ENCODE measurements at regions not wholly inside any gene's neighbourhood (a gene's known extent, or its start where the extent isn't known, plus 50 kb on each side); places are given as distances from the start of the nearest gene placed in this dataset.

GRCh38 chr15:77836906-77837648 is 204.4 kb upstream of the LINGO1 start (continued):
- TF ChIP-seq EP300 (IDR thresholded peaks at IDR 0.05; ENCODE audit: borderline replicate concordance in 1 of 2, low read depth in 2 of 2, low read length in 2 of 2): no peak
- no peak for TF ChIP-seq USF2 (IDR thresholded peaks at IDR 0.05; ENCODE audit: low read length)

All from H1 (cell line).